H54 (cell line): ENCODE measurements at regions not wholly inside any gene's neighbourhood (a gene's known extent, or its start where the extent isn't known, plus 50 kb on each side); places are given as distances from the start of the nearest gene placed in this dataset.
A peak's percentile ranks its signal among the peaks of the same experiment; 100 is the strongest.

ENCODE experiments used
- DNase-seq: peaks from one replicate; pipeline ENCODE4 v3.0.0; 2011; ENCODE audit warnings: low spot score, mixed read lengths; ENCODE audit not compliant: insufficient read length
- FAIRE-seq: peaks from 3 replicates; lab custom pipeline; 2011; peaks lifted over from hg19 to GRCh38; lab: Jason Lieb, UNC
- POLR2A ChIP-seq: IDR thresholded peaks from 2 replicates; pipeline ENCODE4 v1.6.1; 2011; ENCODE audit warnings: low read depth, mild to moderate bottlenecking, low read length

DNA sequence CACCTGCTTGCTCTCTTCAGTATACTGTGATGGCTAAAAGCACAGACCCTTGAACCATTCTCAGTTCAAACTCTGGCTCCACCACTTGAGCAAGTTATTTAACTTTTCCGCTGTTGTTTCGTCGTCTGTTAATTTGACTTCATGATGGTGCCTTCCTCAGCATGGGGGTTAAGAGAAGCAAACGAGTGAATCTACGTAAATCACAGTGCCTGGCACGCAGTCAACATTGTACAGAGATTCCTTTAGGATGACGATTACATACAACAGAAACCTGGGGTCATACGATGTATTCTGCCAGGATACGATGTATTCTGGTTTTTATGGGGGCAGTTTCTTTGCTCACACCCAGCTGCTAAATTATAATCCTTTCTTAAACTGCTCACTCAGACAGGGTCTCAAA is 515.6 kb downstream of the CCDC171 start:
- FAIRE-seq: no peak
- no peak for TF ChIP-seq POLR2A

DNA sequence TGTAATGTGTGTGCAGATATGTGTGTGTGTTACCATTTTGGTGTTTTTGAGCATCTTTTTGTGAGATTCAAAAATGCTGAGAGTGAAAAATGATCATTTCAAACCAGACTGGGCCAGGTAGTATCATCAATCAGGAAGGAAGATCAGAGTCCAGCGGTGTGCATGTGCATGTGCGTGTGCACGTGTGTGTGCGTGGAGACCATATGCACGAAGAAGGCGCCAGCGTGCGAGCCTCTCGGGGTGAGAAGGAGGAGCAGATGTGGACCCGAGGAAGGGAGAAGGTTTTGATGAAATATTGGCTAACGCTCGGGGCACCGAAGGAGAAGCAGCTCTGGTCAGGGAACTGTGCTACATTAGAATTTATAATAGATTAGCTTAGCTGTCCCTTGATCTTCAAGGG is 516.4 kb downstream of the CCDC171 start:
- no peak for TF ChIP-seq POLR2A
- FAIRE-seq (no peak), DNase-seq (no peak)

More for the DNA sequence above, 515.6 kb downstream of the CCDC171 start:
- no peak for DNase-seq

DNA sequence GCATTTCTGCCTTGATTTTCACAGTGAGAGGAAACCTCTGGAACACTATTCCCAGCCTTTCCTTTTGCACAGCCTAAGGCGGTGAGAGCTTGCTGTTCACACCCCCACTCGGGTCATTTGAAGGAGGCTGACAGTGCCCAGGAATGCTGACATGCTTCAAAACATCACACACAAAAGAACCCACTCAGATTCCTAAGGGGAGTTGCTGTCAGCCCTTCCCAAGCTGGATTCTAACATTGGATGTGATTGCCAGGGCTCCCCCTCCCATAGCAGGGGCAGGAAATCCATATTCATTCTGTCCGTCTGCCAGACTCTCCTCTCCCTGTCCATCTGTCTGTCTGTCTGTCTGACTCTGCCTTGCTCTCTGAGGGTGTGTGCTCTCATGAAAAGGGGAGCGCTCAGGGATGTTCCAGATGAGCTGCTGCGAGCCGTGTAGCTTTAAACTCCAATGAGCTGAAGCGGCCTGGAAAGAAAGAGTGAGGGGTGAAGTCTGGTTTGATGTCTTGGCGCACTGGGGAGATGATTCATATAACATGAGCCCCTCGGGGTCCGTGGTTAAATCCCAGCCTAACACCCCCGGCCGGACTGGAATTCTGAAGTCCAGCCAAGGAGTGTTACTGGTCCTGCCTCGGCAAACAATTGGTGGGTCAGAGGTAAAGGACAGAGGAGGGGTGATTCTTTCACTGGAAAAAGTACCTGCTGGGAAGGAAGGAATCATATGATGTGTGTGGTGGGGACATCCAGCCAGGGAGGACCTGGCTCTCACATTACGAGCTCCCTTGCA is 517.0 kb downstream of the CCDC171 start:
- TF ChIP-seq POLR2A: no peak
- no peak for DNase-seq
- no peak for FAIRE-seq

DNA sequence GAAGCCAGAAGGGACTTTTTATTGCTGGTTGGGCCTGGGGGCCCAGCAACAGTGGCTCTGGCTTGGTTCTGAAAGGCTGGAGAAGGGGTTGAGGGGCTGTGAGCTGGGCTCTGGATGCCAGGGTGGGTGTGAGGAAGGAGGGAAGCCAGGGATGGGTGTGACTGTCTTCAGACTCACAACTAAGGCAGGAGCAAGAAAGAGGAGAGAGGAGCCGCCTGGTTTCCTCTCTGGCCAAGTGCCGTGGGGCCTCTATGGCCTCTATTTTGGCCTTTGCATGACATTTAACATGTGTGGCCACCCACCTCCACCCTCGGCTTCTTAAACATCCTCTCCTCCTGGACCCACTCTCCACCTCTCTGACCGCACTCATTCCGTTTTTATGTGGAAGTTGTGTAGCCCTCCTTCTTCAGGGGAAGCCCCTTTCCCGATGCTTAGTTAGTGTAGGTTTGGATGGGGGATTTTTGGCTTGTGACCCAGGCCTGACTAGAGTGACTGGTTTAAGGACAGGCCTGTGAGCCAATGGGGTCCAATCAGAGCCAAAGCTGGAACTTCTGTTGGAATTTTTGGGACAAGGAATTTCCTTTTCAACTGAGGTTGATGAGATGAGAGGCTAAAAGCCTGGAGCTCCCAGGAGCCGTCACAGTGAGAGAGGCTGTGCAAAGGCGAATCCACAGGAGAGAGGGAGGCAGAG is 517.8 kb downstream of the CCDC171 start:
- TF ChIP-seq POLR2A: no peak

DNA sequence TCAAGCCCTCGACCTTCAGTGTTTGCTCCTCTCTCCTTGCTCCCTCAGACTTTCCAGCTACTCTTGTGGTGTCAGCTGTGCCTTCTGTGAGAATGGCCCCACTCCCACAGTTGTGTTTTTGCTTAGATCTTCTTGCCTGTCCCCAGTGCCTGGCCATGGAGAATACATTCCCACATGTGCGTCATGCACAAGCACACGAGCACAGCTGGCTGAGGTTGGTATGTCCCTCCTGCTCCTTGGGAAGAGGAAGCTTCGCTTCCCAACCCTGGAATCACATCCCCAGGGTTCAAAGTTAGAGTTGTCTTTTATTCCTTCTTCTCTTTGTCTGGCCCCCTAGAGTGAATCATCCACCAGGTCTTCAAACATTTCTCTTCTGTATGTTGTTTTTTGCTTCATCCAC is 518.6 kb downstream of the CCDC171 start:
- DNase-seq: no peak
- no peak for TF ChIP-seq POLR2A
- FAIRE-seq: no peak

More for the DNA sequence above, 517.8 kb downstream of the CCDC171 start:
- no peak for DNase-seq
- FAIRE-seq: no peak

DNA sequence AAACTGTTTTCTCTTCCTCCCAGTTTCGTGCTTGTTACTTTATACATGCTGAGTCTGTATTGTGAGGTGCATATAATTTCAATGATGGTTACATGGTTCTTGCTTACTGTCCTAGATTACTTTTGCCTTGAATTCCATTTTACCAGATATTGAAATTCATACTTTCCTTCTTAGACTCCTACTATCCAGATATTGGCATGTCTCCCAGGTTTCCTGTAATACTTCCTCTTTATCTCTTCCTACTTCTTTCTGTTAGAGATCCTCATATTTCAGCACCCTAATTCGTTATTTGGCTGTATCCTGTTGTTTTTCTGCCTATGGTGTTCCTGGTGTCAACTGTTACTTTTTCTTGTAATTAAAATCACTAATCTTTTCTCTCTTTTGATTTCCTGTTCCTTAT is 522.1 kb downstream of the CCDC171 start:
- no peak for TF ChIP-seq POLR2A
- no peak for DNase-seq
- peak; percentile 80 for FAIRE-seq

DNA sequence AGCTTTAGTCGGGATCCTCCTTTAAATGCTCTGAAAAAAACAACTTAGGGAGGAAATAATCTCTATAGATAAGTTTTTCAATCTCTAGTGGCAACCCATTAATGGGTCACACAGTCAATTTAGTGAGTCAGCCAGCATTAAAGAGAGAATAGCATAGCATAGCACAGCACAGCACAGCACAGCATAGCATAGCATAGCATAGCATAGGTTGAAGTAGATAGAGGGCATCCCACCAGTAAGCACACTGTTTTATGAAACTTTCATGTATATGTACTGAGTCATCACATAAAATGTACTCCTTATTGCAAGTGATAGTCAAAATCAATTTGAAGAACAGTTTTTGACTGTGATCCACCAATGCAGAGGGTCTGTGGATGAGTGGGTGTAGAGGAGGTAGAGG is 522.9 kb downstream of the CCDC171 start:
- FAIRE-seq (peak; percentile 27), DNase-seq (no peak)
- TF ChIP-seq POLR2A: no peak

DNA sequence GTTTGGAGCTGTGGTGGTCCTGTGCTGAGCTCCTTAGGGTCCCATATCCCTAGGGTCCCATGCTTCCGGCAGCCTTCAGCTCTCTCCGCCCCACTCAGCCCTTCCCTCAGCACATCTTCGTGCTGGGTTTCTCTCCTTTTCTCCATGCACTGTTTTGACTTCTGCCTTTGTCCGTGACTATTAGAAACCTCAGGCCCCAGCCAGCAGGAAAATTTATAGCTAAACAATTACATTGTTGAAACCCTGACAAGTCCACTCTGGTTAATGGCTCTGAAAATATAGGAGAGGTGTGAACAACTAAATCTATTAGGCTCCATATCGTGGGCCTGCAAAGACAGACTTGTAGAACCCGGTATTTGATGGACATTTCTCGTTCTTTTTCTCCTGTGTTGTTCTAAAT is 523.7 kb downstream of the CCDC171 start:
- DNase-seq (no peak), FAIRE-seq (no peak)
- no peak for TF ChIP-seq POLR2A

DNA sequence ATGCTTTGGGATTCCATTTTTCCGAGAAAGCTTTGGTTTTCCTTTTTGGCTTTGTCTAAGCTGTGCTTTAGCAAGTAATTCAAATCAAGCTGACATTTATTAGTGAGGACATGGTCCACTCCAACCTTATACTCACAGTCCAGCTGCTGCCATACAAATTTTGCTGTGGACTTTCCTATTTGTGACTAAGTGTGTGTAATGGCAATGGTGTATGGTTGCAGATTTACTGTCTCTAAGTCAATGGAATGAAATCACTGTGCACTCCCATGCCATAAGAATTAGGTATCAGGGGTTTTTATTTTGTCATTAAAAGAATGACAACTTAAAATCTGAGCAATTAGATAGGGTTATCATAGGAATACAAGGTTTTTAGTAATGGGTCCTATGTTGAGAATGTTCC is 530.0 kb downstream of the CCDC171 start:
- no peak for TF ChIP-seq POLR2A
- DNase-seq (no peak), FAIRE-seq (peak; percentile 67)

DNA sequence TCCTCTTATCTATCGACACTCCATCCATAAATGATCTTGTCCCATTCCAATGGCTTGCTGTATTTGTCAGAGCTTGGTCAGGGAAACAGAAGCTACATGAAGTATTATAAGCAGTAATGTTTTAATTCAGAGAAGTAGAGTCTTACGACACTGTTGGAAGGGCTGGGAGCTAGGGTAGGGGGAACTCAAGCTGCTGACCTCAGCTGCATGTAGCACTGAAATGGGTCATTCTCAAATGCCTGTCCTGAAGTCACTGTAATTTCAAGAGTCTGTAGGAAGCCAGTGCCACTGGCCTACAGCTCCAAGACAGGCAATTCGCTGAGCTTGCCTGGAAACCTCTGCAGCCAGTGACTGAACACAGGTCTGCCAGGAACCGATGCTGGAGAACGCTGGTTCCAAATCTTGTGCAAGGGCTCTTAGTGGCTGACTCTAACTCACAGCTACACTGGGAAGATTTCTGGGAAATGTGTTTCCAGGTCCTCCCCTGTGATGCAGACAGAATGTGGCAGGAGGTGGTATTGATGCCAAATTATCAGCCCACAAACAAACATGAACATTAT is 532.4 kb downstream of the CCDC171 start:
- no peak for DNase-seq
- no peak for TF ChIP-seq POLR2A
- no peak for FAIRE-seq

DNA sequence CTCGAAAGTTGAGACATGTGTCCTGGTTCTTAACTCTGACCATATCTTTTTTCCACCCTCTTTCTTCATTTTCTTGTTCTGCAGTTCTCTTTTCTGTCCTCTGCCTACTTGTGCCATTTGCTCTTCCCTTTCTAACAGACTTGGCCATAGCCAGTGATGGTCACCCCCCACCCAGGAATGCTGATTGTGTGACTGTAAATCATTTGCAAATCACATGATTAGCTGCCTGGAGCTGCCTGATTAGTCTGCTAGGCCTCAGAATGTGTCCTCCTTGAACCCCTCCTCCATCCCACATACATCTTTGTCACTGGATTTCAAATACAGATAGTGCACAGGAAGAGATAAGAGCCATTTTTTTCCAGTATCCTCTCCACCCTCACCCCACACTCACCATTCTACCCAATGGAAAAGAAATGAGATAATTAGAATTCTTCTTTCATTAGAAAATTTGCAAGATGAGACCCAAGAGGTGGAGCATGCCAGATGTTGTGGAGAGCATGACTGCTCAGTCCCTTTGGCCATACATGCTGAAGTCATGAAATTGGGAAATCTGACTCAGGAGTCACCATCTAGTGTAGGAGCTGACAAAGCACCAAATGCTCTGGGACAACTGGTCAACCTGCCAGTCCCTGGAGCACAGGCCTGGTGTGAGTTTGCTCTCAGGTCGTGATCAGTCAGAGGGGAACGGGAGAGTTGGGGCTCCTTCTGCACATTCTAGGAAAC is 538.2 kb downstream of the CCDC171 start:
- TF ChIP-seq POLR2A: no peak
- FAIRE-seq (no peak), DNase-seq (no peak)

DNA sequence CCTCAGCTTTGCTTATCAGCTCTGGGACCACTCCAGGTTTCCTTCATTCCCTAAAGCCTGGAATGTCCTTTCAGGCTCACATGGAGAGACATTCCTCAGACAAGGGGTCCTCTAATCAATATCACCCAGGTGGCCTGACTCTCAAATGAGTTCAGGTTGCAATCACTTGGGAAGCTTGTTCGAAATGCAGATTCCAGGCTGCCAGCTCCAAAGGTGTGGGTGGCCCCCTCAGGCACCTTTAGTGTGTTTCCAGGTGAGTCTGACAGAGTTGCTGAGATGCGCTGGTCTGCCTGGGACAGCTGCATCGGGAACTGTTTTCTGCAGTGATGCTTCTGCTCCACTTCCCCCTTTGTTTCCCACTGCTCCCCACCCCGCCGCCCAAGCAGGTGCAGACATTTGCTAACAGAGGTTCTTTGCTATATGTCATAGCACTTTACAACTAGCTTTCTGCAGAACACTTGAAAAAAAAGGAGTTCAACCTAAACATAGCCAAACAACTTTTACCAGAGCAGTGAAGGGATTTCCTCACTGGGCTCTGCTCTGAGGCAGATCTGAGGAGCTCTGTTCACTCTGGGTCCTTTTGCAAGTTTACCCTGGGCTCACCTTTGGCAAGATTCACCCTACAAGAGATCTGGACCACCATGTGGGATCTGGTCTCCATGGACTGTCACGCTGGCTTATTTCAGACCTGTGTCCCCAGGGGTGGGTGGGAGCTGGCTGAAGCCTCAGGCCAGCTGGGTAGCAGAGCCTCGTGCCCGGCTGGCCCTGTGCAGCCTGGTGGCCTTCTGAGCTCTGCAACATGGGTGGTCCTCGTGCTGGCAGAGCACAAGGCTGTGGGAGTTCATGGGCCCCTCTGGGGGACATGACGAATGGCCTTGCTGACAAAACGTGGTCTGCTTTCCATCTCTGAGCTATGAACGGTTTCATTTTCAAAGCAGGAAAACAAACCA is 539.6 kb downstream of the CCDC171 start:
- no peak for TF ChIP-seq POLR2A
- FAIRE-seq (no peak), DNase-seq (no peak)

DNA sequence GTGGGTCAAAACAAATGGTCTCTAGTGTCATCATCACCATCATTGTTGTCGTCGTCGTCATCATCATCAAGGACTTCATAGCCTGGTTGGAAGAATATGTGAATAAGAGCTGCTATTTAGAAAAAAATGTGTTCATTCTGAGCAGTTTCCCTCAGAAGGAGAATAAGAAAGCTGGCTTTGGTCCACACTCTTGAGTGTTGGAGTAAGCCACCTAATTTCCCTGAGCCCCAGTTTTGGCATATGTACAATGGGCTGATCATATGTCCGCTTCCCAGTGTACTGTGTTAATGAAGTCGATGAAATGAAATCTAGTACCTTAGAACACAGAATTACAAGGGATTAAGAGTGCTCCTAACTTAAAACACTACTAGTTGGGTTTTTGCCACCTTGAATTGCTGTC is 545.5 kb downstream of the CCDC171 start:
- TF ChIP-seq POLR2A: no peak
- FAIRE-seq (no peak), DNase-seq (no peak)
